Liver (tissue), 8 donors: ENCODE measurements at regions not wholly inside any gene's neighbourhood (a gene's known extent, or its start where the extent isn't known, plus 50 kb on each side); places are given as distances from the start of the nearest gene placed in this dataset.

Experiments
- DNase-seq: peaks from one replicate; pipeline ENCODE4 v3.0.0-alpha.2; 2017; ENCODE audit warnings: low spot score
- H3K27ac ChIP-seq, 2 donors: one replicate each; pipeline ENCODE4 v1.7.0; 2013; ENCODE audit warnings: inconsistent platforms in 2 of 2, low read length in 2 of 2, control low read depth in 1 of 2, low read depth in 1 of 2, mild to moderate bottlenecking in 1 of 2
- H3K27me3 ChIP-seq, 4 donors: one replicate each; pipeline versions ENCODE4 v1.6.1 to v1.7.0; 2013; ENCODE audit warnings: low read length in 3 of 4, inconsistent platforms in 1 of 4, mild to moderate bottlenecking in 1 of 4, moderate library complexity in 1 of 4; ENCODE audit not compliant: control insufficient read depth in 4 of 4, insufficient read depth in 4 of 4
- H3K36me3 ChIP-seq, 4 donors: one replicate each; pipeline versions ENCODE4 v1.6.1 to v1.7.0; 2013; ENCODE audit warnings: low read length in 3 of 4, mild to moderate bottlenecking in 3 of 4, low read depth in 1 of 4, moderate library complexity in 1 of 4; ENCODE audit not compliant: control insufficient read depth in 4 of 4, insufficient read depth in 3 of 4
- H3K4me1 ChIP-seq, 4 donors: one replicate each; pipeline versions ENCODE4 v1.6.1 to v1.7.0; 2013; ENCODE audit warnings: low read length in 3 of 4, mild to moderate bottlenecking in 3 of 4, moderate library complexity in 1 of 4; ENCODE audit not compliant: control insufficient read depth in 4 of 4, insufficient read depth in 4 of 4
- H3K4me3 ChIP-seq, 3 donors: one replicate each; pipeline versions ENCODE4 v1.6.1 to v1.7.0; 2013; ENCODE audit warnings: low read length in 3 of 3, control low read depth in 1 of 3, low read depth in 1 of 3, mild to moderate bottlenecking in 1 of 3
- H3K9ac ChIP-seq, 2 donors: one replicate each; pipeline ENCODE4 v1.7.0; 2013; ENCODE audit warnings: low read length in 2 of 2, mild to moderate bottlenecking in 2 of 2, moderate library complexity in 2 of 2, control low read depth in 1 of 2, low read depth in 1 of 2
- H3K9me3 ChIP-seq, 4 donors: one replicate each; pipeline versions ENCODE4 v1.6.1 to v1.7.0; 2013; ENCODE audit warnings: low read length in 3 of 4; ENCODE audit not compliant: control insufficient read depth in 4 of 4
- EGR1 ChIP-seq, 2 donors: IDR thresholded peaks; 2 replicates each; pipeline ENCODE4 v1.6.1; 2016 to 2018; ENCODE audit warnings: antibody characterized with exemption in 2 of 2, low read depth in 2 of 2
- FOXA2 ChIP-seq: IDR thresholded peaks from 2 replicates; pipeline ENCODE4 v1.6.1; 2016; ENCODE audit warnings: antibody characterized with exemption
- HNF4G ChIP-seq: IDR thresholded peaks from 2 replicates; pipeline ENCODE4 v1.6.1; 2016; ENCODE audit warnings: antibody characterized with exemption
- TAF1 ChIP-seq: conservative IDR thresholded peaks from 2 replicates; pipeline ENCODE4 v1.6.1; 2016; ENCODE audit warnings: antibody characterized with exemption, mild to moderate bottlenecking
- WGBS: extraction: QIAGEN DNeasy Blood & Tissue Kit; methylation state at CpG from one replicate; pipeline ENCODE4 v1.1.7; 2013; 5-methylcytosine and 5-hydroxymethylcytosine counted together
- TF ChIP-seq, protein P1 (sequence below): fragments of 150-350 bp; IDR thresholded peaks from 2 replicates; pipeline ENCODE4 v1.5.1; 2017; ENCODE audit warnings: improper control_type of control experiment, low read depth, low read length; ENCODE audit not compliant: missing input control
- TF ChIP-seq, protein P2 (sequence below): IDR thresholded peaks from 2 replicates; pipeline ENCODE4 v1.6.1; 2016; ENCODE audit warnings: antibody characterized with exemption
- TF ChIP-seq, protein P3 (sequence below): IDR thresholded peaks from 2 replicates; pipeline ENCODE4 v1.6.1; 2016; ENCODE audit warnings: antibody characterized with exemption
- donor health status: healthy.
- donor health status: healthy.
- donor health status: healthy.
- donor health status: healthy.
- donor health status: healthy.

DNA sequence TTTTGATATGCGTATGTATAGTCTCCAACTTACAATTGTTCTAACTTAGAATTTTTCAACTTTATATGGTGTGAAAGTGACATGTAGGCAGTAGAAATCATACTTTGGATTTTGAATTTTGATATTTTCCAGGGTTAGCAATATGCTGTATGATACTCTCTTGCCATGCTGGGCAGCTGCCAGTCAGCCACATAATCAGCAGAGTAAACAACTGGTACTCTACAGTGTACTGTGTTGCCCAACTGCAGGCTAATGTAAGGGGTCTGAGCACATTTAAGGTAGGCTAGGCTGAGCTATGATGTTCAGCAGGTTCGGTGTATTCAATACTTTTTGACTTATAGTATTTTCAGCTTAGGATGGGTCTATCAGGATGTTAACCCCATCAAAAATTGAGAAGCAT, 52.0 kb upstream of the RYK start:
- no peak overlapping the region for H3K4me3 ChIP-seq
- no peak for TF ChIP-seq TAF1
- TF ChIP-seq FOXA2, result peak; percentile 13
- 86% methylated on average over 2 of the region's 2 CpGs for WGBS
- no peak overlapping the region for H3K27ac ChIP-seq
- H3K9ac ChIP-seq, result no peak overlapping the region
- no peaks in the 10 kb centered on the region for H3K9me3 ChIP-seq
- DNase-seq, result no peak
- no peaks in the 10 kb centered on the region for H3K4me1 ChIP-seq
- no peaks in the 10 kb centered on the region for H3K27me3 ChIP-seq
- H3K36me3 ChIP-seq, result no peaks in the 10 kb centered on the region

DNA sequence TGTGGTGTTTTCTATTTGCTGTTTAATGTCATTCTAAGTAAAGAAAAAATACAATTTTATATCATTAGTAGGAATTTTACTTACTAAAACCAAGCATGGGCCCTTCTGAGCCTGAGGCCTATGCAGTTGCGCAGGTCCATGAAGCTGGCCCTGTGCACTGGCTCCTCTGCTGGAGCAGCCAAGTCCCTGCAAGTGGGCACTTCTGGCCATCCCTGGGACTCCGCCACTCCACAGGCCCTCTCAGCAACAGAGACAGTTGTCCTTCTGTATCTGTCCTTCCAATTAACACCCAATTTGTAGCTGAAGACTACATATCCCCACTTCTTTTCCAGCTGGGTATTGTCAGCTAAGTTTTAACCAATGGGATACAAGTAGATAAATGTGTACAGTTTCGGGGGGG, 49.9 kb upstream of the RYK start:
- no peak overlapping the region for H3K27ac ChIP-seq
- no peaks in the 10 kb centered on the region for H3K4me1 ChIP-seq
- H3K9ac ChIP-seq, result no peak overlapping the region
- H3K27me3 ChIP-seq, result no peaks in the 10 kb centered on the region
- no peak for DNase-seq
- H3K4me3 ChIP-seq, result no peak overlapping the region
- H3K9me3 ChIP-seq, result no peaks in the 10 kb centered on the region
- TF ChIP-seq, protein P1, sequence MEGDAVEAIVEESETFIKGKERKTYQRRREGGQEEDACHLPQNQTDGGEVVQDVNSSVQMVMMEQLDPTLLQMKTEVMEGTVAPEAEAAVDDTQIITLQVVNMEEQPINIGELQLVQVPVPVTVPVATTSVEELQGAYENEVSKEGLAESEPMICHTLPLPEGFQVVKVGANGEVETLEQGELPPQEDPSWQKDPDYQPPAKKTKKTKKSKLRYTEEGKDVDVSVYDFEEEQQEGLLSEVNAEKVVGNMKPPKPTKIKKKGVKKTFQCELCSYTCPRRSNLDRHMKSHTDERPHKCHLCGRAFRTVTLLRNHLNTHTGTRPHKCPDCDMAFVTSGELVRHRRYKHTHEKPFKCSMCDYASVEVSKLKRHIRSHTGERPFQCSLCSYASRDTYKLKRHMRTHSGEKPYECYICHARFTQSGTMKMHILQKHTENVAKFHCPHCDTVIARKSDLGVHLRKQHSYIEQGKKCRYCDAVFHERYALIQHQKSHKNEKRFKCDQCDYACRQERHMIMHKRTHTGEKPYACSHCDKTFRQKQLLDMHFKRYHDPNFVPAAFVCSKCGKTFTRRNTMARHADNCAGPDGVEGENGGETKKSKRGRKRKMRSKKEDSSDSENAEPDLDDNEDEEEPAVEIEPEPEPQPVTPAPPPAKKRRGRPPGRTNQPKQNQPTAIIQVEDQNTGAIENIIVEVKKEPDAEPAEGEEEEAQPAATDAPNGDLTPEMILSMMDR, result no peak
- TF ChIP-seq, protein P2, sequence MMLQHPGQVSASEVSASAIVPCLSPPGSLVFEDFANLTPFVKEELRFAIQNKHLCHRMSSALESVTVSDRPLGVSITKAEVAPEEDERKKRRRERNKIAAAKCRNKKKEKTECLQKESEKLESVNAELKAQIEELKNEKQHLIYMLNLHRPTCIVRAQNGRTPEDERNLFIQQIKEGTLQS, result no peak
- no peak for TF ChIP-seq EGR1 (IDR thresholded peaks at IDR 0.05; ENCODE audit: low read depth in 2 of 2)
- TF ChIP-seq, protein P3, sequence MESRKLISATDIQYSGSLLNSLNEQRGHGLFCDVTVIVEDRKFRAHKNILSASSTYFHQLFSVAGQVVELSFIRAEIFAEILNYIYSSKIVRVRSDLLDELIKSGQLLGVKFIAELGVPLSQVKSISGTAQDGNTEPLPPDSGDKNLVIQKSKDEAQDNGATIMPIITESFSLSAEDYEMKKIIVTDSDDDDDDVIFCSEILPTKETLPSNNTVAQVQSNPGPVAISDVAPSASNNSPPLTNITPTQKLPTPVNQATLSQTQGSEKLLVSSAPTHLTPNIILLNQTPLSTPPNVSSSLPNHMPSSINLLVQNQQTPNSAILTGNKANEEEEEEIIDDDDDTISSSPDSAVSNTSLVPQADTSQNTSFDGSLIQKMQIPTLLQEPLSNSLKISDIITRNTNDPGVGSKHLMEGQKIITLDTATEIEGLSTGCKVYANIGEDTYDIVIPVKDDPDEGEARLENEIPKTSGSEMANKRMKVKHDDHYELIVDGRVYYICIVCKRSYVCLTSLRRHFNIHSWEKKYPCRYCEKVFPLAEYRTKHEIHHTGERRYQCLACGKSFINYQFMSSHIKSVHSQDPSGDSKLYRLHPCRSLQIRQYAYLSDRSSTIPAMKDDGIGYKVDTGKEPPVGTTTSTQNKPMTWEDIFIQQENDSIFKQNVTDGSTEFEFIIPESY, result no peak
- TF ChIP-seq HNF4G, result no peak
- no peak for TF ChIP-seq TAF1
- no peak for TF ChIP-seq FOXA2
- 65% methylated on average over 3 of the region's 3 CpGs for WGBS
- no peaks in the 10 kb centered on the region for H3K36me3 ChIP-seq
